KMS-11 (cell line): ENCODE measurements at regions not wholly inside any gene's neighbourhood (a gene's known extent, or its start where the extent isn't known, plus 50 kb on each side); places are given as distances from the start of the nearest gene placed in this dataset.

Experiments
- H2AFZ ChIP-seq: fragments of 200-600 bp; sonication (generic); 2 replicates; pipeline ENCODE4 v1.6.1; 2016; ENCODE audit warnings: antibody characterized with exemption, mixed run types, low read depth
- H3K27ac ChIP-seq: fragments of 200-600 bp; sonication (generic); 2 replicates; pipeline ENCODE4 v1.6.1; 2016; ENCODE audit warnings: mild to moderate bottlenecking, mixed run types
- H3K27me3 ChIP-seq: fragments of 200-600 bp; sonication (generic); 2 replicates; pipeline ENCODE4 v1.6.1; 2017; ENCODE audit warnings: mild to moderate bottlenecking, low read depth, mixed run types, moderate library complexity; ENCODE audit not compliant: insufficient read depth
- H3K36me3 ChIP-seq: fragments of 200-600 bp; sonication (generic); 2 replicates; pipeline ENCODE4 v1.6.1; 2017; ENCODE audit warnings: mild to moderate bottlenecking, mixed run types; ENCODE audit not compliant: insufficient read depth
- H3K4me1 ChIP-seq: fragments of 200-600 bp; sonication (generic); 2 replicates; pipeline ENCODE4 v1.6.1; 2016; ENCODE audit warnings: mild to moderate bottlenecking, low read depth, mixed run types; ENCODE audit not compliant: poor library complexity, severe bottlenecking
- H3K4me2 ChIP-seq: fragments of 200-600 bp; sonication (generic); 2 replicates; pipeline ENCODE4 v1.7.0; 2016; ENCODE audit warnings: mild to moderate bottlenecking, mixed run types
- H3K4me3 ChIP-seq: fragments of 200-600 bp; sonication (generic); IDR thresholded peaks from 2 replicates; pipeline ENCODE4 v1.6.1; 2017; ENCODE audit warnings: low read depth, low read length, mixed read lengths; ENCODE audit not compliant: insufficient read depth
- H3K79me2 ChIP-seq: fragments of 200-600 bp; sonication (generic); 2 replicates; pipeline ENCODE4 v1.6.1; 2016; ENCODE audit warnings: low read depth, mixed run types; ENCODE audit not compliant: insufficient read depth
- H3K9ac ChIP-seq: fragments of 200-600 bp; sonication (generic); 2 replicates; pipeline ENCODE4 v1.6.1; 2016; ENCODE audit warnings: mild to moderate bottlenecking, mixed run types
- H4K20me1 ChIP-seq: fragments of 200-600 bp; sonication (generic); 2 replicates; pipeline ENCODE4 v1.6.1; 2016; ENCODE audit warnings: mild to moderate bottlenecking, mixed run types; ENCODE audit not compliant: insufficient read depth
- CTCF ChIP-seq: fragments of 200-600 bp; sonication (generic); conservative IDR thresholded peaks from 2 replicates; pipeline ENCODE4 v1.6.1; 2017; ENCODE audit warnings: low read depth, mild to moderate bottlenecking, antibody characterized with exemption, low read length, moderate library complexity, mixed read lengths

GRCh38 chr2:67974559-67975430, 88.0 kb downstream of the C1D start:
- no peaks in the 10 kb centered on the region for H3K36me3 ChIP-seq
- no peak overlapping the region for H3K27ac ChIP-seq
- no peak overlapping the region for H3K4me3 ChIP-seq
- H2AFZ ChIP-seq: no peak overlapping the region
- no peaks in the 10 kb centered on the region for H4K20me1 ChIP-seq
- TF ChIP-seq CTCF: no peak
- H3K9ac ChIP-seq: no peak overlapping the region
- H3K4me2 ChIP-seq: no peak overlapping the region
- no peaks in the 10 kb centered on the region for H3K4me1 ChIP-seq
- H3K79me2 ChIP-seq: no peaks in the 10 kb centered on the region
- H3K27me3 ChIP-seq: no peaks in the 10 kb centered on the region

- Histone ChIP-seq H3K79me2 (no peaks in the 10 kb centered on the region), H4K20me1 (no peaks in the 10 kb centered on the region), H3K36me3 (no peaks in the 10 kb centered on the region), H3K27me3 (no peaks in the 10 kb centered on the region), H3K4me2 (no peak overlapping the region), H3K27ac (no peak overlapping the region), H3K4me3 (no peak overlapping the region), H3K9ac (no peak overlapping the region), H2AFZ (no peak overlapping the region), H3K4me1 (no peaks in the 10 kb centered on the region)
- no peak for TF ChIP-seq CTCF
These were observed 85.3 kb downstream of the C1D start for GRCh38 chr2:67977464-67977863.

- H3K79me2 ChIP-seq: no peaks in the 10 kb centered on the region
- no peak overlapping the region for H3K27ac ChIP-seq
- no peaks in the 10 kb centered on the region for H3K36me3 ChIP-seq
- no peaks in the 10 kb centered on the region for H3K27me3 ChIP-seq
- no peak overlapping the region for H2AFZ ChIP-seq
- no peak overlapping the region for H3K4me3 ChIP-seq
- H3K9ac ChIP-seq: no peak overlapping the region
- TF ChIP-seq CTCF: no peak
- no peak overlapping the region for H3K4me2 ChIP-seq
- no peaks in the 10 kb centered on the region for H4K20me1 ChIP-seq
- no peaks in the 10 kb centered on the region for H3K4me1 ChIP-seq
These were observed 79.8 kb downstream of the C1D start for GRCh38 chr2:67982956-67983355.

GRCh38 chr2:67984600-67984999, 78.2 kb downstream of the C1D start:
- H3K4me2 ChIP-seq: no peak overlapping the region
- no peak overlapping the region for H2AFZ ChIP-seq
- H3K9ac ChIP-seq: no peak overlapping the region
- TF ChIP-seq CTCF: no peak
- H3K27me3 ChIP-seq: no peaks in the 10 kb centered on the region
- H3K4me1 ChIP-seq: no peaks in the 10 kb centered on the region
- H4K20me1 ChIP-seq: no peaks in the 10 kb centered on the region
- H3K36me3 ChIP-seq: no peaks in the 10 kb centered on the region
- H3K27ac ChIP-seq: no peak overlapping the region
- no peak overlapping the region for H3K4me3 ChIP-seq
- H3K79me2 ChIP-seq: no peaks in the 10 kb centered on the region
